Activated naive CD8-positive, alpha-beta T cell treated with anti-CD3 and anti-CD28 coated beads, Interleukin-2, amount 50 U/mL, for 24 hours (primary cell): ENCODE measurements at regions not wholly inside any gene's neighbourhood (a gene's known extent, or its start where the extent isn't known, plus 50 kb on each side); places are given as distances from the start of the nearest gene placed in this dataset.

Experiments used
- ATAC-seq: fragments of 150-1000 bp; cut with Tn5 transposase; one replicate; pipeline ENCODE4 v1.10.0; 2021
- DNase-seq: peaks from one replicate; pipeline ENCODE4 v3.0.0; 2021
- H3K27ac Mint-ChIP-seq: one replicate; pipeline ENCODE4 v1.8.0; 2021; ENCODE audit warnings: mild to moderate bottlenecking, mixed read lengths
- H3K27me3 Mint-ChIP-seq: one replicate; pipeline ENCODE4 v1.8.0; 2021; ENCODE audit warnings: mixed read lengths
- H3K36me3 Mint-ChIP-seq: one replicate; pipeline ENCODE4 v1.8.0; 2021; ENCODE audit warnings: low read depth, mixed read lengths
- H3K4me1 Mint-ChIP-seq: one replicate; pipeline ENCODE4 v1.8.0; 2021; ENCODE audit warnings: mixed read lengths
- H3K4me3 Mint-ChIP-seq: one replicate; pipeline ENCODE4 v1.8.0; 2021; ENCODE audit warnings: mild to moderate bottlenecking, moderate library complexity, mixed read lengths
- H3K9me3 Mint-ChIP-seq: one replicate; pipeline ENCODE4 v1.8.0; 2021; ENCODE audit warnings: mixed read lengths

DNA sequence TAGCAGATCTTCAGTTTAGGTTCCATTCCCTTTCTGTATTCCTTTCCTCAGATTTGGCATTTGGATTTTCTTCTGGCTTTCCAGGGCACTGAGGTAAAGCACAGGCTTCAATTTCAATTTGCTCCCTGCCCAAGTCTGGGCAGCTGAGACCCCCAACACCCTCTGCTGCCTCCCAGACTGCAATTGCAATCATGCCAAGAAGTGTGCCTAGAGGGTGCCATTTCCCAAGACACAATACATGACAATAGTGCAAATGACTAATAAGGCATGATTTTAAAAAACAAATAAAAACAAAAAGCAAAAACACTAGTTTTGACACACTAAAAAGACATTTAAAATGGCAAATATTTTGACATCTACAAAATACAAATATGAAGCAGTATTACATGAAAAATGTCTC is 364.8 kb downstream of the EPM2A start:
- Mint-ChIP-seq H3K27ac (no peak overlapping the region), H3K4me1 (peaks cover 7% of the 10 kb centered on the region), H3K9me3 (no peaks in the 10 kb centered on the region), H3K4me3 (no peak overlapping the region), H3K27me3 (no peaks in the 10 kb centered on the region), H3K36me3 (no peaks in the 10 kb centered on the region)
- DNase-seq = no peak
- ATAC-seq = no peak

DNA sequence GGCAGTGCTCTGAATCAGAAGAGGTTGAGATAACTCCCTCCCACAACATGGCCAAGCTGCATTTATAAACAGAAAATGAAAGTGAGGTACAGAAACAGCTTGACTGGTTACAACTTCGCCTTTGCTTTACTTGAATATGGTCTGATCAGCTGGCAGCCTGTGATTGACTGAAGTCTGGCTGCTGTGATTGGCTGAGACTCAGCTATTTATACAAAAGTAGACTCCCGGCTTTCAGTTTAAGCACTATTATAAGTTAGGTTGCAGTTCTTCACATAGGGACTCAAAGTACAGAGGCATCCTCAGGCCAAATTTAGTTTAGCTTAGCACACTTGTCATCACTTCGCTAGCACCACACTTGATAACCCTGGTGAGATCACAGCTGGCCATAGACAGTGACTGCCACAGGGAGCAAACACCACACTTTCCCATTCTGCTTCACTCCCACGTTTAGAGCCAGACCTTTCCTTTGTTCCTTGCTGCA is 362.6 kb downstream of the EPM2A start:
- no peak for DNase-seq
- peak; percentile 28 for ATAC-seq
- H3K4me3 Mint-ChIP-seq = no peak overlapping the region

DNA sequence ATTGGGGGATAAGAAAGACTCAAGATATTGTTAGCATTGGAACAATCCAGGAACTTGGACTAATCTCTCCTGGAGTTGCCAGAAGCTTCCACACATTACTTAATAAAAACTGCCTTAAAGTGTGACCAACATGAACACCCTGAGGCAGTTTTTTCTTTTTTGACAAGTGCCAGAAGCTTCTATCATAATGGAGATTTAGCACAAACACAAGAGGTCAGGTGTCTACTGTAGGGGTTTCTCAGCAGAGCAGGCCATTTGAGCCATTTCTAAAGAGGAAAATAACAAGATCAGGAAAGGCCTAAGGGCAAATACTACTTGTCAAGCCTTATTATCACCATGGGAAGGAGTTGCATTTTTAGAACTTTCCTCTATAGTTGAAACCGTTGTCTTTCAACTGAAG is 361.5 kb downstream of the EPM2A start:
- Mint-ChIP-seq H3K9me3 (no peaks in the 10 kb centered on the region), H3K27ac (no peak overlapping the region), H3K4me3 (no peak overlapping the region), H3K36me3 (no peaks in the 10 kb centered on the region), H3K4me1 (peaks cover 7% of the 10 kb centered on the region), H3K27me3 (no peaks in the 10 kb centered on the region)
- DNase-seq = no peak
- ATAC-seq = no peak

More for the DNA sequence above, 362.6 kb downstream of the EPM2A start:
- no peaks in the 10 kb centered on the region for H3K27me3 Mint-ChIP-seq
- H3K27ac Mint-ChIP-seq = no peak overlapping the region
- H3K4me1 Mint-ChIP-seq = peaks cover 7% of the 10 kb centered on the region
- no peaks in the 10 kb centered on the region for H3K36me3 Mint-ChIP-seq
- no peaks in the 10 kb centered on the region for H3K9me3 Mint-ChIP-seq

DNA sequence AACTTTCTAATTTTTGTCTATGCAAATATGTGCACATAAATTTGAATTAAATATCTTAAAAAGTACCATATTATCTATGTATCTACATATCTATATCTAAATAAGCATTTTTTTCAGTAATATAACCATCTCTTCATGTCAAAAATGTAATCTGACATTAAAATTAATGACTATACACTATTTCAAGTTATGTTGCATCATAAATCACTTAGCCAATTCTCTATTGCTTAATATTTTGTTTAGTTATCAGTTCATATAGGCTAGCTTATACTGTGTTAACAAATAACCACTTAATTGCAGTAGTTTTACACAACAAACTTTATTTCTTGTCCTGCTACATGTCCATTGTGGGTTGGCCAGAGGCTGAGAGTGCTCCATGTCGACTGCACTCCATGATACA is 360.8 kb downstream of the EPM2A start:
- H3K27me3 Mint-ChIP-seq = no peaks in the 10 kb centered on the region
- DNase-seq (no peak), ATAC-seq (no peak)
- H3K9me3 Mint-ChIP-seq = no peaks in the 10 kb centered on the region
- no peak overlapping the region for H3K4me3 Mint-ChIP-seq
- H3K27ac Mint-ChIP-seq = no peak overlapping the region
- peaks cover 7% of the 10 kb centered on the region for H3K4me1 Mint-ChIP-seq
- H3K36me3 Mint-ChIP-seq = no peaks in the 10 kb centered on the region

DNA sequence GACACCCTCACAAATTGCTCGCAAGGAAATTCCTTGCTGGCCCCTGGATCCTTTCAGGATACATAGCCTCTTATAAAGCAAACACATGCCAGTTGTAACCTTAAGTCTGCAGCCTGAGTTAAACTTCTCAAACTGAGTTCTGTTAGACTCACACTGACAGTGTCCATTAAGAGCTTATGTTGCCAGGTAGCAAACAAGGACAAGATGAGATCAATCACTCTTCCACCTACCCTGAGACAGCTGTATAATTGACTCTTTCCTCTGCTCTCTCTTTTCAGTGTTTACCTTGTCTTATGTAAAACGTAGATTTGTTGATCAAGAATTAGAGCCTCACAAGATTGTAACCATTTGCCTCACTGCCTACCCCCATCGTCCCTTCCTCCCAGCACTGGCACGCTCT is 359.8 kb downstream of the EPM2A start:
- Mint-ChIP-seq H3K27ac (no peak overlapping the region), H3K9me3 (no peaks in the 10 kb centered on the region), H3K27me3 (no peaks in the 10 kb centered on the region), H3K36me3 (no peaks in the 10 kb centered on the region), H3K4me1 (peaks cover 7% of the 10 kb centered on the region), H3K4me3 (no peak overlapping the region)
- DNase-seq = no peak
- ATAC-seq = no peak

DNA sequence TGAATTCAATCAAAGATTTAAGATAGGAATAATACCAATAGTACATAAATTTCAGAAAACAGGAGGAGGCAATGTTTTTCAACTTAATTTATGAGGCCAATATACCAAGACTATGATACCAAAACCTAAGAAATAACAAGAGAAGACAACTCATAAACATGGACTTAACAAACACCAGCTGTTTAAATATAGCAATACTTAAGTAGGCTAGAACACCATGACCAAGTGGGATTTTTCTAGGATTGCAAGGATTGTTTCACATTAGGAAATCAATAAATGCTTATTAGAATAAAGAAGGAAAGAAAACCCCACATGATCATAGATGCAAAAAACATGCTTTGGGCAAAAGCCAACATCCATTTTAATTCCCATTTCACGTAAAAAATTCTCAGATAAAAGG is 355.1 kb downstream of the EPM2A start:
- DNase-seq (no peak), ATAC-seq (no peak)
- Mint-ChIP-seq H3K4me3 (no peak overlapping the region), H3K9me3 (no peaks in the 10 kb centered on the region), H3K27me3 (no peaks in the 10 kb centered on the region), H3K36me3 (no peaks in the 10 kb centered on the region), H3K27ac (no peak overlapping the region), H3K4me1 (no peaks in the 10 kb centered on the region)

DNA sequence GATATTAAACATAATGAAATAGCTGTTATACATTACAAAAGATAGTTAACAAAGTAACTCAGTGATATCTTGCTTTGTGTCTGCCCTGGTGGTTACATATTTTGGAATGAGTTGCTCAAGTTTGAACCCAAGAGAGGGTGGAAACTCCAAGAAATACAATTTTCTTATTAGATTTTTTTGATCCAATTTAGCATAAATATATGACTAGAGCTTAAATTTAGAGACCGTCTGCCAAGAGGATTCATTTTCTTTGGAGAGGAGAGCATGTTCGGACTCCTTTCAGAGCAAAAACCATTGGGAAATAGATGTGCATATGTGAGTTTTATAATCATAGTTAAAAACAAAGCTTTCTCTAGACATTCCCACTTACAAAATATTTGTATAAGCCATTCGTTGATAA is 353.4 kb downstream of the EPM2A start:
- H3K4me3 Mint-ChIP-seq = no peak overlapping the region
- H3K9me3 Mint-ChIP-seq = no peaks in the 10 kb centered on the region
- no peaks in the 10 kb centered on the region for H3K36me3 Mint-ChIP-seq
- H3K4me1 Mint-ChIP-seq = no peaks in the 10 kb centered on the region
- H3K27me3 Mint-ChIP-seq = no peaks in the 10 kb centered on the region
- ATAC-seq = no peak
- no peak for DNase-seq
- H3K27ac Mint-ChIP-seq = no peak overlapping the region

DNA sequence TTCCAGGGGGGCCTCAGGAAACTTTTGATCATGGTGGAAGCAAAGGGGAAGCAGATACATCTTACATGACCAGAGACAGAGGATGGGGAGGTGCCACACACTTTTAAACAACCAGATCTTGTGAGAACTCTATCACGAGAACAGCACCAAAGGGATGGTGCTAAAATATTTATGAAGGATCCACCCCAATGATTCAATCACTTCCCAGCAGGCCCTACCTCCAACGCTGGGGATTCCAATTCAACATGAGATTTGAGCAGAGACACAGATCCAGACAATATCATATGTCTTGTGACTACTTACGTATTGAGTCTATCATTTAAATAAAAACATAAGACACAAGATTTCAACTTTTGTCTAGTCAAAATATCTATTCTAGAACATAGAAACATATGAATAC is 351.9 kb downstream of the EPM2A start:
- no peaks in the 10 kb centered on the region for H3K9me3 Mint-ChIP-seq
- ATAC-seq (no peak), DNase-seq (no peak)
- no peaks in the 10 kb centered on the region for H3K4me1 Mint-ChIP-seq
- no peak overlapping the region for H3K4me3 Mint-ChIP-seq
- no peaks in the 10 kb centered on the region for H3K36me3 Mint-ChIP-seq
- H3K27me3 Mint-ChIP-seq = no peaks in the 10 kb centered on the region
- no peak overlapping the region for H3K27ac Mint-ChIP-seq

DNA sequence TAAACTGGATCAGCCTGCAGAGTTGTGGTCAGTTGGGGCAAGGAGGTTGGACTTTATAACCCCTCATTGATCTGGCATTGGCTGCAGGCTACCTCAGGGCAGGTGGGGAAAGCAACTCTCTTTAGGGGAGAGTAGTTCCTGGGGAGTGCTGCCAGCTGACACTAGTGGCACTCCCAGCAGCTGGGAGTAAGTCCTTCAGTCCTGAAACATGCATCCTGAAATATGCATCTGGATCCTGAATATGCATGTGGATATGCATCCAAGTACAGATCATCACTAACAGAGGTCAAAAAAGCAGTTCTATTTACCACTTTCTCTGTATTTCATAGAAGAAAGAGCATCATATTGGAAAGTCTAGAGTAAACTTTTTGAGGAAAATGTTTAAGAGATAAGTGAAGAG is 350.8 kb downstream of the EPM2A start:
- no peak for DNase-seq
- Mint-ChIP-seq H3K36me3 (no peaks in the 10 kb centered on the region), H3K4me1 (no peaks in the 10 kb centered on the region), H3K4me3 (no peak overlapping the region), H3K9me3 (peaks cover 3% of the 10 kb centered on the region), H3K27me3 (no peaks in the 10 kb centered on the region), H3K27ac (no peak overlapping the region)
- no peak for ATAC-seq

DNA sequence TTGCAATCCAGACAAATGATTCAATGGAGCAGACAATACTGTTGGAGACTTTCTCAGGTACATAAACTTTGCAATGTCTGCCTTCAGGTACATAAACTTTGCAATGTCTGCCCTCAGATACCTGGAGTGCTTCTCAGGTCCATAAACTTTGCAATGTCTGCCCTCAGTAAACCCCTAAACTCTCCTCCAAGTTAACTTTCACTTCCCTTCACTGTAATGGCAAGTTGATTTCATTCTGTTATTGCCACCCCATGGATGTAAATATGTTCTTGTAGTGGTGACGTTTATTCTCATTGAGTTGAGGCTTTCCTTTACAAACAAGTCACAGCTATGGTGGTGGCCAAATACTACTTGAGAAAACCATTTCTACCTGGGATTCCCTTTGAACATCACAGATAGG is 338.8 kb downstream of the EPM2A start:
- H3K9me3 Mint-ChIP-seq = no peaks in the 10 kb centered on the region
- no peak for DNase-seq
- ATAC-seq = no peak
- peaks cover 4% of the 10 kb centered on the region for H3K27me3 Mint-ChIP-seq
- no peaks in the 10 kb centered on the region for H3K4me1 Mint-ChIP-seq
- no peak overlapping the region for H3K4me3 Mint-ChIP-seq
- H3K27ac Mint-ChIP-seq = no peak overlapping the region
- no peaks in the 10 kb centered on the region for H3K36me3 Mint-ChIP-seq

DNA sequence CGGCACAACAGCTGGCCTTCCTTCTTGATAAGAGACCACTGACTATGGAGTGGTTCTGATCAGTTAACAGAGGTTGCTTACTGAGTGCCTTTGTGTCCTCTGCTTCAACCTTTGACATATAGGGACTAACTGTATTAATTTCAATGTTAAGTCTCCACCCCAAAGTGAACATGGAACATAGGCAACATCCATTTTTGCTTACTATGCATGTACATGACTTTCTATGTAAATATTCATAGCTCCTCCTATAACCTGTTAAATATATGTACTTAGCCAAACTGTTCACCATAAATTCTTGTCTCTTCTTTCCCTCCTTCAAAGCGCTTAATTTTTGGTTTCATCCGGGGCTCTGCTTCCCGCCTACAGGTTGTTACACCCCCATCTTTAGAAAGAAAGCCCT is 334.8 kb downstream of the EPM2A start:
- no peaks in the 10 kb centered on the region for H3K4me1 Mint-ChIP-seq
- no peak overlapping the region for H3K4me3 Mint-ChIP-seq
- peaks cover 2% of the 10 kb centered on the region for H3K27me3 Mint-ChIP-seq
- ATAC-seq (no peak), DNase-seq (no peak)
- no peak overlapping the region for H3K27ac Mint-ChIP-seq
- H3K9me3 Mint-ChIP-seq = no peaks in the 10 kb centered on the region
- H3K36me3 Mint-ChIP-seq = no peaks in the 10 kb centered on the region

DNA sequence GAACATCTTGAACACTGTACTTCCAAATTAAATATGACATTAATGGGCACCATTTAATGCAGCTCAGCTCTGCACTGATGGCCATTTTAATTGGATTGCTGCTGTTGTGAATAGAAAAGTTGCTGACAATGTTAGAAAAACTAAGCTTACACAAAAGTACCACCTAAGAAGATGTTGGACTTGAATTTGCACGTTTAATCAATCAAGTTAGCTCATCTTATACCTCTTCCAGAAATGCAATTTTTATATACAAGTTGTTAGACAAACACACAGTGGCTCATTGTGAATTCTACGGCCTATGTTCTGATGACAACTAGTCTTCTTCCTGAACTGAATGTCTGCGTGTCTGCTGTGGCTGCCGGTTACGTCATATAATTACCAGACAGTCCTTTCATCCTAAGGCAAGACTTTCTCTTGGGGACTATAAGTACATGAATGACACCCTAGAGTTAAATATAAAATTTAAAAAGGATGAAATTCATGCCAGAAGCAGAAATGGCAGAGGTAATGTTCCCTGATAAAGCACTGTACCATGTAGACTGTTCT is 330.2 kb downstream of the EPM2A start:
- DNase-seq (no peak), ATAC-seq (no peak)
- Mint-ChIP-seq H3K27me3 (no peaks in the 10 kb centered on the region), H3K27ac (no peak overlapping the region), H3K4me1 (no peaks in the 10 kb centered on the region), H3K4me3 (no peak overlapping the region), H3K36me3 (no peaks in the 10 kb centered on the region), H3K9me3 (no peaks in the 10 kb centered on the region)

DNA sequence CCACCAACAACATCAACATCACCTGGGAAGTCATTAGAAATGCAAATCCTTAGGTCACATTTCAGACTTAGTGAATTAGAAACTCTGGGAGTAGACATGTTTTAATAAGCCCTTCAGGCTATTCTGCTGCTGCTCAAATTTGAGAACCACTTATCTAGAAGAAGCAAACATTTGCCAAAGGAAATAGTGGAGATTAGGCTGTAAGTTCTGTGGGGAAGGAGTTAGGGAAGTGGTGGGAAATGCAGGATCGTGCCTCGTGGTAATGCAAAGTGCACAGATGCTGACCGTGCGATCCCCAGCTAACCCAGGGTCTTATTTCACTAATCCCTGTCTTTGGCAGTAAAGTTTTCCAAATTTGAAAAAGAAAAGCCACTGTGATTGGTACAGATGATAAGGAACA is 328.5 kb downstream of the EPM2A start:
- Mint-ChIP-seq H3K36me3 (no peaks in the 10 kb centered on the region), H3K9me3 (no peaks in the 10 kb centered on the region), H3K27ac (no peak overlapping the region), H3K27me3 (no peaks in the 10 kb centered on the region), H3K4me1 (no peaks in the 10 kb centered on the region), H3K4me3 (no peak overlapping the region)
- no peak for ATAC-seq
- no peak for DNase-seq

DNA sequence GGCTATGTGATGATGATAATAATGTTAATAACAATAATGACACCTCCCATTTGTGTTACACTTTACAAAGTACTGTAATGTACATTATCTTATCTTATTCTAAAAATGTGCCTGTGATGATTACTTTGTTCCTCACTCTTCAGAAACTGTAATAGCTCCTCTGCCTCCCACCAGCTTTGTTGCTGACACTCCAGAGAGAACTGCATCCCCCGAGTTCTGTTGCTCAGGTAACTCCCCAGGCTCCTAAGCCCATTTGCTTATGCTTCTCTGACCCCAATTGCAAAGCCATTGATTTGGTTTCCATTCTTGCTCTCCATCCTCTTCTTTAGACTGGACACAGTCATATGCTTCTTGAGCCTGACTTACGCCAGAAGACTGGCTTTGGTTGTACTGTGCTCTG is 319.7 kb downstream of the EPM2A start:
- no peak overlapping the region for H3K27ac Mint-ChIP-seq
- ATAC-seq (no peak), DNase-seq (no peak)
- H3K36me3 Mint-ChIP-seq = no peaks in the 10 kb centered on the region
- H3K9me3 Mint-ChIP-seq = no peaks in the 10 kb centered on the region
- H3K27me3 Mint-ChIP-seq = no peaks in the 10 kb centered on the region
- H3K4me1 Mint-ChIP-seq = no peaks in the 10 kb centered on the region
- H3K4me3 Mint-ChIP-seq = no peak overlapping the region

DNA sequence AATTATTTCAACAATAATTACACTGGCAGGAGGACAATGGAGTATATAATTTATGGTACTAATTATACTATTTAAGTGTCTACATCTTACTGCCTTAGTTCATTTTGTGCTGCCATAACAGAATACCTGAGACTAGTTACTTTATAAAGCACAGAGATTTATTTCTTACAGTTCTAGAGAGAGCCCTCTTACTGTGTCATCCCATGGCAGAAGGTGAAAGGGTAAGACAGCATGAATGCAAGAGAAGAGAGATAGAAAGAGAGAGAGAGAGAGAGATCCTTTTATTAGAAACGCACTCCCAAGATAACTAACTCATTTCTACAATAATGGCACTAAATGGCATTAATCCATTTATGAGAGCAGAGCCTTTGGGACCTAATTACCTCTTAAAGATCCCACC is 314.7 kb downstream of the EPM2A start:
- Mint-ChIP-seq H3K36me3 (no peaks in the 10 kb centered on the region), H3K4me1 (no peaks in the 10 kb centered on the region), H3K27ac (no peak overlapping the region), H3K4me3 (no peak overlapping the region), H3K9me3 (no peaks in the 10 kb centered on the region), H3K27me3 (peaks cover 3% of the 10 kb centered on the region)
- no peak for DNase-seq
- ATAC-seq = no peak

DNA sequence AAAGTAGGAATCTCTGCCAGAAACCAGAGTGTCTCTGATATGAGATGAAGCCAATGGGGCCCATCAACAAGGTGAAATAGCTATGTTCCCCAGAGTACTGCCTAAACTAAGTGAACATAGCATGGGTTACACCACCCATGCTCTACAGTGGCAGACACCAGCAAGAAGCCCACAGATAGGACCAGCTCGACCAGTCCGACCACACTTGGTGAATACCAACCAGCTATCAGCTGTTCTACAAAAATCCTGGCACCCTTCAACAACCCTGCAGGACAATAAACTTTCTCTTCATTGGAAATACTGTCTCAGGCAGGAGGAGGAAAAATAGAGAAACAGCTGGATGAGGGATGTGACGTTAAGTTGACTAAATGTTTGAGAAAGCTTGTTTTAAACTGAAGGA is 311.4 kb downstream of the EPM2A start:
- Mint-ChIP-seq H3K27ac (no peak overlapping the region), H3K27me3 (peaks cover 3% of the 10 kb centered on the region), H3K36me3 (no peaks in the 10 kb centered on the region), H3K4me1 (no peaks in the 10 kb centered on the region), H3K4me3 (no peak overlapping the region), H3K9me3 (no peaks in the 10 kb centered on the region)
- ATAC-seq = no peak
- DNase-seq = no peak
